SU-DHL-6 (cell line): ENCODE measurements at regions not wholly inside any gene's neighbourhood (a gene's known extent, or its start where the extent isn't known, plus 50 kb on each side); places are given as distances from the start of the nearest gene placed in this dataset.

Experiments
- EZH2phosphoT487 ChIP-seq: fragments of 200-600 bp; sonication (generic), shearing (Covaris generic); conservative IDR thresholded peaks from 2 replicates; pipeline ENCODE4 v1.6.1; 2018; ENCODE audit warnings: mild to moderate bottlenecking, antibody characterized with exemption, low read length, moderate library complexity, mixed read lengths
- TF ChIP-seq, protein P1 (sequence below): fragments of 200-600 bp; sonication (generic); IDR thresholded peaks from one replicate; pipeline ENCODE4 v1.5.1; 2017; ENCODE audit warnings: antibody characterized with exemption, mild to moderate bottlenecking, low read length, moderate library complexity; ENCODE audit not compliant: insufficient read depth, poor library complexity, severe bottlenecking

DNA sequence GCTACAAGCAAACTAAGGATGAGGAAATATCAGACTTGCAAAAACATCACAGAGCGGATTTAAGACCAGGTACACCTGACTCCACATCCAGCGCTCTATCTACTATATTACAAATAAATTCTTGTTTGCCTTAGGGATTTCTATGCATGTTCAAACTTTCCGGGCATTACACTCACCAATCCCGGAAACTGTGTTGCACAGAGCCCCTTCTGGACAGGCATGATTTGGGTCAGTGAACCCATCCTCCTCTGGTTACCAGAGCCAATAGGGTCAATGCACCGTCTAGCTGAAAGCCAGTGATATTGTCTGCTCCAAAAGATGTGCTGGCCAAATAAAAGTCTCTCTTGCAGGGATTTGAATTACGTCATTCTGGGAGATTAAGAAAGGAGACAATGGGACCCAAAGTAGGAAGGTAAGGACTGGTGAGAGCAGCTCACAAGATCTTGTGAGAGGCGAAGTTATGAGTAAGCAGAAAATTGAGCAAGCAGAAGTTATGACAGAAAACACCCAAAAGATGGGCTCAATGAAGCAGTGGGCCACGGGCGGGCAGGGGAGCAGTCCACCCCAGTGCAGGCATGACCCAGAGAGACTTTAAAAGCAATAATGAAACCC lies 155.8 kb upstream of the RAI14 start:
- TF ChIP-seq, protein P1, sequence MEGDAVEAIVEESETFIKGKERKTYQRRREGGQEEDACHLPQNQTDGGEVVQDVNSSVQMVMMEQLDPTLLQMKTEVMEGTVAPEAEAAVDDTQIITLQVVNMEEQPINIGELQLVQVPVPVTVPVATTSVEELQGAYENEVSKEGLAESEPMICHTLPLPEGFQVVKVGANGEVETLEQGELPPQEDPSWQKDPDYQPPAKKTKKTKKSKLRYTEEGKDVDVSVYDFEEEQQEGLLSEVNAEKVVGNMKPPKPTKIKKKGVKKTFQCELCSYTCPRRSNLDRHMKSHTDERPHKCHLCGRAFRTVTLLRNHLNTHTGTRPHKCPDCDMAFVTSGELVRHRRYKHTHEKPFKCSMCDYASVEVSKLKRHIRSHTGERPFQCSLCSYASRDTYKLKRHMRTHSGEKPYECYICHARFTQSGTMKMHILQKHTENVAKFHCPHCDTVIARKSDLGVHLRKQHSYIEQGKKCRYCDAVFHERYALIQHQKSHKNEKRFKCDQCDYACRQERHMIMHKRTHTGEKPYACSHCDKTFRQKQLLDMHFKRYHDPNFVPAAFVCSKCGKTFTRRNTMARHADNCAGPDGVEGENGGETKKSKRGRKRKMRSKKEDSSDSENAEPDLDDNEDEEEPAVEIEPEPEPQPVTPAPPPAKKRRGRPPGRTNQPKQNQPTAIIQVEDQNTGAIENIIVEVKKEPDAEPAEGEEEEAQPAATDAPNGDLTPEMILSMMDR, result no peak
- TF ChIP-seq EZH2phosphoT487, result no peak
